Coronary artery (tissue), 2 donors: ENCODE measurements at regions not wholly inside any gene's neighbourhood (a gene's known extent, or its start where the extent isn't known, plus 50 kb on each side); places are given as distances from the start of the nearest gene placed in this dataset.

Experiments
- DNase-seq: peaks from one replicate; pipeline ENCODE4 v3.0.0-alpha.2; 2017; ENCODE audit warnings: low spot score
- H3K27ac ChIP-seq, 2 donors: fragments of 200-600 bp; sonication (generic); one replicate each; pipeline ENCODE4 v1.5.1; 2016 to 2019
- H3K4me3 ChIP-seq: fragments of 200-600 bp; sonication (generic); 2 replicates; pipeline ENCODE4 v1.5.1; 2016; ENCODE audit warnings: mild to moderate bottlenecking, moderate library complexity
- TF ChIP-seq, protein P1 (sequence below): fragments of 200-600 bp; sonication (generic); IDR thresholded peaks from one replicate; pipeline ENCODE4 v1.5.1; 2019; ENCODE audit warnings: antibody characterized with exemption

DNA sequence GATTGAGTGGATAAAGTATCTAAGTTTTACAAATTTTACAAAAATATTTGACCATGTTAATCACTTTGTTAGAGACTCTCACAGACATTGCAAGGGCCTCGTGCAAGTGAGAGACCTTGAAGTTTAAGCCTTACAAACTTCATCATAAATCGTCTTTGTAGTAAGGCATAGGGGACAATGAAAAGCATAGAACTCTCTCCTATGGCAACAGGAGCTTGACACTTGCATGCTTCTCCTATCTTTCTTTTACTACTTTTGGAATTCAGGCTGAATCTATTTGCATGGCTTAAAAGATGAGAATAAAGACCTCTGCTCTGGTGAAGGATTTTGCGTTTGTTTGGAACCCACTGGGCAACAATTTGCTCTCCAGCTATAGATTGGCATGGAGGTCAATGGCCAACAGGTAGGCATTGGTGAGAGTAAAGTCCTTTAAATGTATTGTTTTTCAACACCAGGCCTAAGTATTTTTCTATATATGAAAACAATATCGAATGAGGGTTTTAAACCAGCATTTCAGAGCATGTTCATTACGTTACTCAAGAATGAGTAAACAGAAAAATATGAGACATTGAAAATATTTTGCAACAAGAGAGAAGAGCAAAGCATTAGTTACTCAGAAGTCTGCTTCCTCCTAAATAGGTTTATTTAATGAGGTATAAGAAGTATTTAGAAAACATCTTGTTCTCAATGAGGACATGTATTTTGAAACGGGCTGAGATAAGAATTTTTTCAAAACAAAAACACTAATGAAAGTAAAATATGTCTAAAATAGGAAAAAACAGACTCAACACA, 192.2 kb downstream of the TGFB2 start:
- H3K27ac ChIP-seq = no peak overlapping the region
- H3K4me3 ChIP-seq = no peak overlapping the region
- DNase-seq = no peak
- TF ChIP-seq, protein P1, sequence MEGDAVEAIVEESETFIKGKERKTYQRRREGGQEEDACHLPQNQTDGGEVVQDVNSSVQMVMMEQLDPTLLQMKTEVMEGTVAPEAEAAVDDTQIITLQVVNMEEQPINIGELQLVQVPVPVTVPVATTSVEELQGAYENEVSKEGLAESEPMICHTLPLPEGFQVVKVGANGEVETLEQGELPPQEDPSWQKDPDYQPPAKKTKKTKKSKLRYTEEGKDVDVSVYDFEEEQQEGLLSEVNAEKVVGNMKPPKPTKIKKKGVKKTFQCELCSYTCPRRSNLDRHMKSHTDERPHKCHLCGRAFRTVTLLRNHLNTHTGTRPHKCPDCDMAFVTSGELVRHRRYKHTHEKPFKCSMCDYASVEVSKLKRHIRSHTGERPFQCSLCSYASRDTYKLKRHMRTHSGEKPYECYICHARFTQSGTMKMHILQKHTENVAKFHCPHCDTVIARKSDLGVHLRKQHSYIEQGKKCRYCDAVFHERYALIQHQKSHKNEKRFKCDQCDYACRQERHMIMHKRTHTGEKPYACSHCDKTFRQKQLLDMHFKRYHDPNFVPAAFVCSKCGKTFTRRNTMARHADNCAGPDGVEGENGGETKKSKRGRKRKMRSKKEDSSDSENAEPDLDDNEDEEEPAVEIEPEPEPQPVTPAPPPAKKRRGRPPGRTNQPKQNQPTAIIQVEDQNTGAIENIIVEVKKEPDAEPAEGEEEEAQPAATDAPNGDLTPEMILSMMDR = no peak

DNA sequence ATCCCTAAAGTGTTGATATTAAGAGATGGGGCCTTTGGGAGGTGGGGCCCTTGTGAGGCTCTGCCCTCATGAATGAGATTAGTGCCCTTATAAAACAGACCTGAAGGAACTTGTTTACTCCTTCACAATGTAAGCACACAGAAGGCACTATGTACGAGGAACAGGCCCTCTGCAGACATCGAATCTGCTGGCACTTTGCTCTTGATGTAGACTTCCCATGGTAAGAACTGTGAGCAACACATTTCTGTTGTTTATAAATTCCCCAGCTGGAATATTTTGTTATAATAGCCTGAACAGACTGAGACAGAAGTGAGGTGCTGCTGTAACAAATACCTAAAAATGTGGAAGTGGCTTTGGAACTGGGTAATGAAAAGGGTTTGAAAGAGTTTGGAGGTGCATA, 193.2 kb downstream of the TGFB2 start:
- TF ChIP-seq, protein P1 = no peak
- Histone ChIP-seq H3K4me3 (no peak overlapping the region), H3K27ac (no peak overlapping the region)
- no peak for DNase-seq

DNA sequence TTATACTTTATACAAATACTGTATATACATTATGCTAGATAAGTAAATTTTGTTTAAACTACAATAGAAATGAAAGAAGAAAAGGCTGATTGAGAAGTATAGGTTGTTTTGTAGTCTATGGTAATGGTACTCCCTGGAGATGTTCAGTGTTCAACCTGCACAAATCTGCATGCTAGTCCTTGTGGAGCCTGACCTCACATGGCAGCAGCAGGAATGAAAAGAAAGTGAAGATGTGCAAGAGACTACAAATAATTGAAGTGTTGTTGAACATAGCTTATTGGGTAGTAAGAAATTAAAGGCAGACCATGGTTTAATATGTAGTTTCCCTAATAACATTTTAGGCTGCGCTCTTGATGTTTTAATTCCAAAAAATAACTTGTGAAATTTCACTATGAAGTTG, 201.2 kb downstream of the TGFB2 start:
- TF ChIP-seq, protein P1 = no peak
- no peak overlapping the region for H3K27ac ChIP-seq
- no peak overlapping the region for H3K4me3 ChIP-seq
- no peak for DNase-seq

DNA sequence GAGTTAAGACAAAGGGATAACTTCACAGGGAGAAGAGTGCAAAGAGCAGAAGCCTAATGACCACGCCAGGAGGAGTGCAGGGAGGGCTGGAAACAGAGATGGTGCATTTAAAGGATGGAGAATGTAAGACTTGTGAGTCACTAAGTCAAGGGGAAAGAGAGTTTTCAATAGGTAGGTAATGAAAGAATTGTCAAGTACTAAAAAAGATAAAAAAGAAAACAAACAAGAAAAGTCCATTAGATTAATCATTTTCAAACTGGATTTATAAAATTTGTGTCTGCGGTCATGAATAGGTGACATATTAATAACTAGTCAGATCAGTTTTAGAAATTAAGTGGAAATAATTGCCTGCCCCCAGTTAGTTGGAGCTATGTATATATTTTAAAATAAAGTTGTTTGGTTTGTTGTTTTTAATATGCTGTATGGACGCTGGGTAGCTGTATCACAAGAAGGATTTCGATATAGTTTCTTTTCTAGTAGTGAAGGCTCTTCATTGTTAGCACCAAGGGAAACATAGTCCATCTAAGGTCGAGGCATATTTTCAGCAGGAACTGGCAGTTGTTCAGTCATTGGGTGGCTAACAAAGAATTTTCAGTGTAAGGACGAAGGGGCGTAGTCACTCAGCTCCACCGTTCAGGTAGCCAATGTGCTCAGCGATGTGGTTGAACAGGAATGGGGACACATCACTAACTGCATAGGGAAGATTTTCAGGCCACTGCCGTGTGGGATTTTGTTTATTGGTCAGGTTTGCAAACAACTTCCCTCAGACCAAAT, 203.0 kb downstream of the TGFB2 start:
- H3K4me3 ChIP-seq = no peak overlapping the region
- no peak for DNase-seq
- TF ChIP-seq, protein P1 = no peak
- H3K27ac ChIP-seq = no peak overlapping the region

DNA sequence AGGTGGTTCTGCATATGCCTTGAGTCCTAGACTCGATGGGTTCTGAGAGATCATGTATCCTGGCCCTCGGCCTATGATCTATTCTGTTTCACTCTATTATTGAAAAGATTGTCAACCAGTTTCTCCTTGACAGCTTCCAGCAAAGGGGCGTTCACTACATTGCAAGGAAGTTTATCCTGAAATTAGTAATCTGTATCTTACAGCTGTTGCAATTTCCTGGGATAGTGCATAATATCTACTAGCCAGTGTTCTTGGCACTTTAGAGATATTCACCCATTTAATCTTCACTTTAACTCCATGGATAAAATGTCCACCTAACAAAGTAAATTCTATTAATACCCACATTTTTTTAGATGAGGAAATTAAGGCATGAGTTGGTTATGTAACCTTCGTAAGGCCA, 203.6 kb downstream of the TGFB2 start:
- DNase-seq = no peak
- H3K4me3 ChIP-seq = no peak overlapping the region
- TF ChIP-seq, protein P1 = no peak
- H3K27ac ChIP-seq = no peak overlapping the region

DNA sequence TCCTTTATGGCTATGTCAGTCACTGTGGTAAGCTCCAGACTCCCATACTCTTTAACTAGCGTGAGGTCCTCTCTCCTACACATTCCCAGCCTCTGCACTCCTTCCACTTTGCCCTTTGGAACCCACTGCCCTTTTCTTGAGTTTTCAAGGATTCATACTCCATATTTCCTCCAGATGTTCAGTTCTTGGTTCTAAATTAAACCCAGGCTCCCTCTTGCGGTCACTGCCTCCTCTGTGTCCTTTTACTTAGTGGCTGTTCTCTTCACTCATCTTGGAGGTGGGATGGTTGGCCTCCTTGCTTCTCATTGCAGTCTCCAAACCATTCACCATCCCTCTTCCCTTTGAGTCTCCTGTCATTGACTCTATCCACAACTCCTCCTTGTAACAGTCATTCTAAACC, 208.1 kb downstream of the TGFB2 start:
- TF ChIP-seq, protein P1 = no peak
- no peak overlapping the region for H3K27ac ChIP-seq
- no peak overlapping the region for H3K4me3 ChIP-seq
- no peak for DNase-seq
